CD4-positive, alpha-beta T cell treated with Interleukin-17A for 4 hours (primary cell): ENCODE measurements at regions not wholly inside any gene's neighbourhood (a gene's known extent, or its start where the extent isn't known, plus 50 kb on each side); places are given as distances from the start of the nearest gene placed in this dataset.

ENCODE experiments used
- DNase-seq: peaks from one replicate; pipeline ENCODE4 v3.0.0-alpha.2; 2020; ENCODE audit warnings: mixed read lengths

DNA sequence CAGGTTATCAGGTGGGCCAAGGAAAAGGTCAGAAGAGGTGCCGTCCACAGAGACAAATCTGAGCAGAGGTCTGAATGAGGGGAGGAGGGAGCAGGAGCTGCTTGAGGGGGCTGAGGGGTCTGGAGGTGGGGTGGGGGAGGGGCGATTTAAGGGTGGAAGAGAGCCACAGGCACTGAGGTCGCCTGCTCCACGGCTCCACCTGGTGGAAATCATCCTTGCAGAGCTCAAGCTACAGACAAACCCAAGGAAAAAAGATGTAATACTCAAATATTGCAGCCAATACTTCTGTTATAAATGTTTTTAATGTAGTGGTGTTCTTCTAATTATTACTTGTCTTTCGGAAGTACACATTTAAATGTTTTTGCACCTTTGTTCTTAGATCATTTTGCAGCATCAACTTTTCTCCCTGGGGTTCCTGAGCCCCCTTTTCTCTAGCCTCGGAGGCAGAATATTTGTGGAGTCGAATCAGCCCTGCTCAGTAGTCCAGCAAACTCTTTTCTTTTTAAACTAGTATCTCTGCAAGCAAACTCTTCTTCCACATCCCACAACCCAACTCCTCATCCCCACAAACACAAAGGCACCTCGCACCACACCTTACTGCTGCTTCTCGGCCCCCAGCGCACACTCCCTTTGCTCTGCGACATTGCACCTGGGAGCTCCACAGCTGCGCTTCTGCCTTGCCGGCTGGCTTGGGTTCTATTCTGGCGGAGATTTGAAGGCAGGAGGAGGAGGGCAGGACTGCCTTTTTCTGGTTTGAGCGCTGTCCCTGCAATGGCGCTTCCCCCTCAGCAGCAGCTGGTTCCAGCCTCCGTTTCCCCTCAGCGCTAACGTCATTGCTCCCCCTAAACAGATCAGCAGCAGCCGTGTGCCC lies 51.0 kb upstream of the TFAP2A start:
- peak; percentile 10 for DNase-seq
